DND-41 (cell line): ENCODE measurements at regions not wholly inside any gene's neighbourhood (a gene's known extent, or its start where the extent isn't known, plus 50 kb on each side); places are given as distances from the start of the nearest gene placed in this dataset.

ENCODE experiments used
- CTCF ChIP-seq: IDR thresholded peaks from 2 replicates; pipeline ENCODE4 v1.5.1; 2012; ENCODE audit warnings: borderline replicate concordance, low read length, moderate library complexity, mild to moderate bottlenecking; ENCODE audit not compliant: poor library complexity, severe bottlenecking; ENCODE audit errors: extremely low read depth
- EZH2 ChIP-seq: IDR thresholded peaks from 3 replicates; pipeline ENCODE4 v1.6.1; 2012; ENCODE audit warnings: borderline replicate concordance, low read depth, mild to moderate bottlenecking, moderate library complexity, low read length, inconsistent platforms; ENCODE audit not compliant: severe bottlenecking

GRCh38 chr6:139765825-139766285, 391.4 kb upstream of the CITED2 start:
- TF ChIP-seq CTCF (no peak), EZH2 (no peak)
